GM13977 (cell line): ENCODE measurements at regions not wholly inside any gene's neighbourhood (a gene's known extent, or its start where the extent isn't known, plus 50 kb on each side); places are given as distances from the start of the nearest gene placed in this dataset.

ENCODE experiments used
- DNase-seq: peaks from one replicate; pipeline ENCODE4 v3.0.0; 2012; ENCODE audit warnings: low spot score
- CTCF ChIP-seq: IDR thresholded peaks from 2 replicates; pipeline ENCODE4 v1.5.1; 2012; ENCODE audit warnings: mild to moderate bottlenecking, control low read depth; ENCODE audit not compliant: insufficient read depth; ENCODE audit errors: extremely low read depth, missing control alignments
- in situ Hi-C: fragments of 300-500 bp; cut with MboI; formaldehyde crosslinking; loops from one replicate; pipeline ENCODE4 v1.12.0; 2022; ENCODE audit warnings: low sequenced_read_pairs, low pct_unique_long_range_greater_than_20kb, mixed read lengths, inconsistent platforms; ENCODE audit not compliant: unreplicated experiment

- in situ Hi-C loops, result no loop called here
- TF ChIP-seq CTCF, result no peak
These were observed 63.4 kb upstream of the NHSL1 start for GRCh38 chr6:138562691-138563090.

GRCh38 chr6:138563231-138563630 lies 63.9 kb upstream of the NHSL1 start:
- TF ChIP-seq CTCF, result no peak
- DNase-seq, result no peak
- in situ Hi-C loops, result no loop called here

More at GRCh38 chr6:138562691-138563090, 63.4 kb upstream of the NHSL1 start:
- DNase-seq, result no peak

- DNase-seq, result no peak
- TF ChIP-seq CTCF, result no peak
- in situ Hi-C loops, result no loop called here
These were observed 64.4 kb upstream of the NHSL1 start for GRCh38 chr6:138563650-138564049.

- DNase-seq, result no peak
- TF ChIP-seq CTCF, result no peak
- in situ Hi-C loops, result no loop called here
These were observed 65.0 kb upstream of the NHSL1 start for GRCh38 chr6:138564170-138564721.

DNA sequence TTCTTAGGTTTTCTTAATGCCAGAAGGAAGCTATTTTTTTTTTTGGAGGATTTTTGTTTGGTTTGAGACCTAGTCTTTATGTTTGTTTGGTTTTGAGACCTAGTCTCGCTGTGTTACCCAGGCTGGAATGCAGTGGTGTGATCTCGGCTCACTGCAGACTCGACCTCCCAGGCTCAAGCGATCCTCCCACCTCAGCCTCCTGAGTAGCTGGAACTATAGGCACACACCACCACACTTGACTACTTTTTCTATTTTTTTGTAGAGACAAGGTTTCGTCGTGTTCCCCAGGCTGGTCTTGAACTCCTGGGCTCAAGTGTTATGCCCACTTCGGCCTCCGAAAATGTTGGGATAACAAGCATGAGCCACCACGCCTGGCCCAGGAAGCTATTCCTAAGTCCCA lies 67.8 kb upstream of the NHSL1 start:
- no peak for TF ChIP-seq CTCF
- no peak for DNase-seq
- in situ Hi-C loops, result no loop called here

DNA sequence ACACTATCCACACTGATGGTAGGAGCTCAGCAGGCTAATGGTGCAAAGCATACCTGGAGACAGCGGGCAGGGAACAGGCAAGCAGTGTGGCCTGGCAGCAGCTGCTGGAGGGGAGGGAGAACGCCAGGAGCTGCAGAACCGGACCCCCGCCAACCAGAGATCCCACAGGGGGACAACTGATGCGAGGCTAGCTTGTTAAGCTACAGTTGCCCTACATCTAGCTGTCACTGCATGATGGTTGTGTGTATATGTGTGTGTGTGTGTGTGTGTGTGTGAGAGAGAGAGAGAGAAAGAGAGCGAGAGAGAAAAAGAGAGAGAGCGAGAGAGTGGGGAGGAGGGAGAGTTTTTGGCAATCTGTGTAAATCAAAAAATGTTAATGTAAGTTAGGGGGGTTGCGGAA lies 69.7 kb upstream of the NHSL1 start:
- in situ Hi-C loops, result no loop called here
- TF ChIP-seq CTCF, result no peak
- DNase-seq, result no peak

- TF ChIP-seq CTCF, result no peak
- in situ Hi-C loops, result no loop called here
- DNase-seq, result no peak
These were observed 70.3 kb upstream of the NHSL1 start for GRCh38 chr6:138569554-138569953.
